Globus pallidus (tissue), 1 donor: ENCODE measurements at regions not wholly inside any gene's neighbourhood (a gene's known extent, or its start where the extent isn't known, plus 50 kb on each side); places are given as distances from the start of the nearest gene placed in this dataset.
A peak's percentile ranks its signal among the peaks of the same experiment; 100 is the strongest.

ENCODE experiments used
- DNase-seq: peaks from one replicate; pipeline ENCODE4 v3.0.0-alpha.2; 2015; ENCODE audit warnings: low spot score

GRCh38 chr15:94177112-94177511, 54.2 kb upstream of the MCTP2 start:
- DNase-seq: no peak

GRCh38 chr15:94175420-94175819, 55.9 kb upstream of the MCTP2 start:
- DNase-seq: no peak

- no peak for DNase-seq
Observed at GRCh38 chr15:94174399-94174802, 57.0 kb upstream of the MCTP2 start.

GRCh38 chr15:94168250-94168649, 63.1 kb upstream of the MCTP2 start:
- no peak for DNase-seq

- DNase-seq: no peak
Observed at GRCh38 chr15:94164971-94165370, 66.4 kb upstream of the MCTP2 start.

GRCh38 chr15:94164202-94164807, 67.1 kb upstream of the MCTP2 start:
- peak; percentile 40 for DNase-seq

- DNase-seq: no peak
Observed at GRCh38 chr15:94162939-94163338, 68.4 kb upstream of the MCTP2 start.

GRCh38 chr15:94154255-94154654, 77.1 kb upstream of the MCTP2 start:
- DNase-seq: no peak

- no peak for DNase-seq
Observed at GRCh38 chr15:94145046-94145445, 86.3 kb upstream of the MCTP2 start.

- DNase-seq: no peak
Observed at GRCh38 chr15:94141802-94142201, 89.6 kb upstream of the MCTP2 start.

GRCh38 chr15:94135486-94136147, 95.7 kb upstream of the MCTP2 start:
- DNase-seq: no peak

- no peak for DNase-seq
Observed at GRCh38 chr15:94131875-94132274, 99.5 kb upstream of the MCTP2 start.

- DNase-seq: no peak
Observed at GRCh38 chr15:94130504-94130903, 100.9 kb upstream of the MCTP2 start.

- no peak for DNase-seq
Observed at GRCh38 chr15:94127006-94127405, 104.4 kb upstream of the MCTP2 start.

GRCh38 chr15:94125698-94126097, 105.7 kb upstream of the MCTP2 start:
- no peak for DNase-seq

GRCh38 chr15:94125156-94125555, 106.2 kb upstream of the MCTP2 start:
- DNase-seq: no peak

GRCh38 chr15:94122516-94122915, 108.8 kb upstream of the MCTP2 start:
- no peak for DNase-seq

- DNase-seq: peak; percentile 81
Observed at GRCh38 chr15:94119923-94120775, 111.2 kb upstream of the MCTP2 start.

GRCh38 chr15:94119298-94119811, 112.0 kb upstream of the MCTP2 start:
- DNase-seq: no peak

GRCh38 chr15:94110476-94111130, 120.8 kb upstream of the MCTP2 start:
- DNase-seq: no peak

- no peak for DNase-seq
Observed at GRCh38 chr15:94107652-94108051, 123.7 kb upstream of the MCTP2 start.

- DNase-seq: no peak
Observed at GRCh38 chr15:94105760-94106159, 125.6 kb upstream of the MCTP2 start.
